ENCODE measurements at regions not wholly inside any gene's neighbourhood (a gene's known extent, or its start where the extent isn't known, plus 50 kb on each side); places are given as distances from the start of the nearest gene placed in this dataset.
A peak's percentile ranks its signal among the peaks of the same experiment; 100 is the strongest.

DNA sequence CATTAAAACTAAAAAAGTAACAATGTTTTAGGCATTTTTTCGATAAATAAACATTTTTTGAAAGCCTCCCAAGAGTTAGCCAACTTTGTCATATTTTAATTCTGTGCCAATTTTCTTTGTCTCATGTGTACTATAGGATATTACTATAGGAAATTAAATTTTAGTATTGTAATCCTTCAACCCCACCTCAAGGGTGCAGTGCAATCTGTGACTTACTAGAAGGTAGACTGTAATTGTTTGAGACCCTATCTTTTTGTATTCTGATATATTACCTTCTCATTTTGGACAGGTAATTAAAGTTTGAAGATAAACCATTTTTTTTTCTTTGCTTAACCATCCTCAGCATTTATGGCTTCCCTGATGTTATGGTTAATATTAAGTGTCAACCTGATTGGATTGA lies 457.8 kb downstream of the PCDH20 start:
- H3K79me2 ChIP-seq (ENCODE audit: control insufficient read depth, insufficient read depth, low read length): no peaks in the 10 kb centered on the region
- H3K9ac ChIP-seq (ENCODE audit: control insufficient read depth, extremely low read depth, insufficient read depth, low read length): no peak overlapping the region
- DNase-seq (ENCODE audit: low read depth, low spot score) (no peak), FAIRE-seq (no peak)
- dilution Hi-C loops (cut with MboI; ENCODE audit: extremely low pct_ligation_motif_present, low sequenced_read_pairs): no loop called here
- no peaks in the 10 kb centered on the region for H3K9me3 ChIP-seq (ENCODE audit: control insufficient read depth, low read depth, low read length)
- no peaks in the 10 kb centered on the region for H3K9me1 ChIP-seq (ENCODE audit: control insufficient read depth, extremely low read depth, insufficient read depth, low read length)
- no peak overlapping the region for H3K27ac ChIP-seq (ENCODE audit: control insufficient read depth, insufficient read depth, low read length)
- no peak overlapping the region for H3K4me3 ChIP-seq (ENCODE audit: control insufficient read depth in 2 of 3, extremely low read depth in 1 of 3, insufficient read depth in 2 of 3, low read depth in 1 of 3, low read length in 3 of 3)
- peaks cover 9% of the 10 kb centered on the region for H3K4me1 ChIP-seq (ENCODE audit: control insufficient read depth, extremely low read depth, insufficient read depth, low read length)
- TF ChIP-seq CTCF (optimal IDR thresholded peaks at IDR 0.05 in 1 of 3, IDR thresholded peaks at IDR 0.05 in 1 of 3, conservative IDR thresholded peaks at IDR 0.05 in 1 of 3; ENCODE audit: extremely low read depth in 1 of 3, insufficient read depth in 2 of 3, low read length in 3 of 3): no peak
- no peak for TF ChIP-seq EZH2 (IDR thresholded peaks at IDR 0.05; ENCODE audit: low read length)
- H3K4me2 ChIP-seq (ENCODE audit: control insufficient read depth, extremely low read depth, insufficient read depth, low read depth, low read length): no peak overlapping the region
- H3K27me3 ChIP-seq (ENCODE audit: control insufficient read depth, extremely low read depth, insufficient read depth, low read length): no peaks in the 10 kb centered on the region
- no peak overlapping the region for H2AFZ ChIP-seq (ENCODE audit: control insufficient read depth, low read length)
- no peaks in the 10 kb centered on the region for H4K20me1 ChIP-seq (ENCODE audit: control insufficient read depth, extremely low read depth, insufficient read depth, low read length)
- H3K36me3 ChIP-seq (ENCODE audit: control insufficient read depth in 2 of 2, extremely low read depth in 1 of 2, insufficient read depth in 2 of 2, low read length in 2 of 2): no peaks in the 10 kb centered on the region

DNA sequence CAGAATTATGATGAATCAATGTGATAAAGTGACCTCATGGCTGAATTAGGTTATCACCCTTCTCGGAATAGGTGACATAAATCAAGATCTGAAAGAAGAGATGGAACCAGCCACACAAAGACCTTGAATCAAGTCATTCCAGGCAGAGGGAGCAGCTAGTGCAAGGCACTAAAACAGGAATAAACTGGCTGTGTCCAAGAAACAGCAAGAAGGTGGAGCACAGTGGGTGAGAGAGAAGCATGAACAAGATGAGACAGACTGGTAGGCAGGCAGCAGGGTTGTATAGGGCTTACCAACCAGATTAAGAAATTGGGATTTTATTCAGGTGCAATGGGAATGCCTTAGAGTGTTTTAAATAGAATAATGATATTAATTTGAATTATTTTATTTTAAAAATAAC lies 470.3 kb downstream of the PCDH20 start:
- no peak overlapping the region for H3K4me2 ChIP-seq (ENCODE audit: control insufficient read depth, extremely low read depth, insufficient read depth, low read depth, low read length)
- FAIRE-seq: no peak
- no peaks in the 10 kb centered on the region for H4K20me1 ChIP-seq (ENCODE audit: control insufficient read depth, extremely low read depth, insufficient read depth, low read length)
- no peaks in the 10 kb centered on the region for H3K36me3 ChIP-seq (ENCODE audit: control insufficient read depth in 2 of 2, extremely low read depth in 1 of 2, insufficient read depth in 2 of 2, low read length in 2 of 2)
- H3K27me3 ChIP-seq (ENCODE audit: control insufficient read depth, extremely low read depth, insufficient read depth, low read length): no peaks in the 10 kb centered on the region
- no peak overlapping the region for H3K27ac ChIP-seq (ENCODE audit: control insufficient read depth, insufficient read depth, low read length)
- DNase-seq (ENCODE audit: low read depth, low spot score): no peak
- H3K9ac ChIP-seq (ENCODE audit: control insufficient read depth, extremely low read depth, insufficient read depth, low read length): no peak overlapping the region
- no peaks in the 10 kb centered on the region for H3K79me2 ChIP-seq (ENCODE audit: control insufficient read depth, insufficient read depth, low read length)
- H3K4me3 ChIP-seq (ENCODE audit: control insufficient read depth in 2 of 3, extremely low read depth in 1 of 3, insufficient read depth in 2 of 3, low read depth in 1 of 3, low read length in 3 of 3): no peak overlapping the region
- dilution Hi-C loops (cut with MboI; ENCODE audit: extremely low pct_ligation_motif_present, low sequenced_read_pairs): no loop called here
- no peaks in the 10 kb centered on the region for H3K9me1 ChIP-seq (ENCODE audit: control insufficient read depth, extremely low read depth, insufficient read depth, low read length)
- no peaks in the 10 kb centered on the region for H3K9me3 ChIP-seq (ENCODE audit: control insufficient read depth, low read depth, low read length)
- H2AFZ ChIP-seq (ENCODE audit: control insufficient read depth, low read length): peak overlapping the region; percentile 71
- TF ChIP-seq EZH2 (IDR thresholded peaks at IDR 0.05; ENCODE audit: low read length) (no peak), CTCF (optimal IDR thresholded peaks at IDR 0.05 in 1 of 3, IDR thresholded peaks at IDR 0.05 in 1 of 3, conservative IDR thresholded peaks at IDR 0.05 in 1 of 3; ENCODE audit: extremely low read depth in 1 of 3, insufficient read depth in 2 of 3, low read length in 3 of 3) (no peak)
- H3K4me1 ChIP-seq (ENCODE audit: control insufficient read depth, extremely low read depth, insufficient read depth, low read length): peaks cover 18% of the 10 kb centered on the region
